HG02973 (cell line): ENCODE measurements at regions not wholly inside any gene's neighbourhood (a gene's known extent, or its start where the extent isn't known, plus 50 kb on each side); places are given as distances from the start of the nearest gene placed in this dataset.
"Not testable (repeated sequence)": the region's sequence is repeated elsewhere in the genome, so short reads cannot be mapped to it uniquely, and the experiment has no call there.

ENCODE experiments used
- ATAC-seq: cut with Tn5 transposase; IDR thresholded peaks from one replicate; pipeline ENCODE4 v1.9.1; 2021; ENCODE audit warnings: moderate library complexity; ENCODE audit not compliant: unreplicated experiment

- ATAC-seq = no peak
Observed at GRCh38 chr12:58405363-58405762, 464.0 kb downstream of the ATP23 start.

GRCh38 chr12:58408516-58408915, 467.1 kb downstream of the ATP23 start:
- no peak for ATAC-seq

GRCh38 chr12:58412461-58413060, 471.2 kb downstream of the ATP23 start:
- no peak for ATAC-seq

- no peak for ATAC-seq
Observed at GRCh38 chr12:58413794-58414193, 472.4 kb downstream of the ATP23 start.

GRCh38 chr12:58414398-58414871, 473.1 kb downstream of the ATP23 start:
- no peak for ATAC-seq

- no peak for ATAC-seq
Observed at GRCh38 chr12:58415716-58416115, 474.3 kb downstream of the ATP23 start.

GRCh38 chr12:58416236-58416635, 474.9 kb downstream of the ATP23 start:
- no peak for ATAC-seq

- ATAC-seq = no peak
Observed at GRCh38 chr12:58419196-58419760, 477.9 kb downstream of the ATP23 start.

- no peak for ATAC-seq
Observed at GRCh38 chr12:58419905-58420304, 478.5 kb downstream of the ATP23 start.

- no peak for ATAC-seq
Observed at GRCh38 chr12:58420503-58420902, 479.1 kb downstream of the ATP23 start.

GRCh38 chr12:58421990-58422389, 480.6 kb downstream of the ATP23 start:
- ATAC-seq = no peak

- ATAC-seq = peak; percentile 25
Observed at GRCh38 chr12:58424735-58425392, 483.5 kb downstream of the ATP23 start.

GRCh38 chr12:58425481-58426392, 484.4 kb downstream of the ATP23 start:
- ATAC-seq = peak; percentile 95

GRCh38 chr12:58426437-58426836, 485.1 kb downstream of the ATP23 start:
- not testable (repeated sequence) for ATAC-seq

- ATAC-seq = no peak
Observed at GRCh38 chr12:58433959-58434358, 486.3 kb downstream of the LRIG3 start.

GRCh38 chr12:58434726-58435125, 485.6 kb downstream of the LRIG3 start:
- no peak for ATAC-seq

- ATAC-seq = peak; percentile 65
Observed at GRCh38 chr12:58435647-58436046, 484.7 kb downstream of the LRIG3 start.

GRCh38 chr12:58441483-58441882, 478.8 kb downstream of the LRIG3 start:
- no peak for ATAC-seq

GRCh38 chr12:58443273-58443980, 476.9 kb downstream of the LRIG3 start:
- ATAC-seq = no peak

GRCh38 chr12:58443981-58444371, 476.3 kb downstream of the LRIG3 start:
- no peak for ATAC-seq
